C4-2B (cell line): ENCODE measurements at regions not wholly inside any gene's neighbourhood (a gene's known extent, or its start where the extent isn't known, plus 50 kb on each side); places are given as distances from the start of the nearest gene placed in this dataset.

ENCODE experiments used
- CTCF ChIP-seq: fragments of 450-650 bp; conservative IDR thresholded peaks from 2 replicates; pipeline ENCODE4 v1.5.1; 2017; ENCODE audit warnings: mild to moderate bottlenecking
- ZFX ChIP-seq: fragments of 450-650 bp; IDR thresholded peaks from 2 replicates; pipeline ENCODE4 v1.6.1; 2017

DNA sequence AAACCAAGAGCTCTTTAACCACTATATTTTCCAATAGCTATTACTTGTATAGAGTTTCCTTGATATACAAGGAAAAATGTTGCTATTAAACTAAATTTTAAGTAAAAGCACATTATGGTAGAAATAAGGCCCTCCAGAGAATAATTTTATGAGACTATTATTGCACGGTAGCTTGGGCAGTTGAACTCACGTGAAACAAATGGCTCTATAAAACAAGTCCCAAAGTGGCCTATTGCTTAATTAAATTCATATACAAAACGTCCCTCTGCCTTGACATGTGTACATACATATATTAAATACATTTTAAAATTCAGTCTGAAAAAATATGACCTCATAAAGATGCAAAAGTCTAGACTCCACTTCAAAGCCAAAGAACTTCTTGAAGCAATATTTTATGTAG, 582.2 kb downstream of the CENPC start:
- no peak for TF ChIP-seq CTCF
- no peak for TF ChIP-seq ZFX
